Panc1 (cell line): ENCODE measurements at regions not wholly inside any gene's neighbourhood (a gene's known extent, or its start where the extent isn't known, plus 50 kb on each side); places are given as distances from the start of the nearest gene placed in this dataset.

Experiments used
- ATAC-seq: fragments of 200-7000 bp; cut with Tn5 transposase; 2 replicates; pipeline ENCODE4 v1.9.1; 2020; ENCODE audit warnings: mild to moderate bottlenecking, moderate library complexity
- BruUV-seq: library from RNA; stranded (reverse); fragments of 400-500 nt; replicated peaks from 2 replicates; lab custom pipeline; 2021; lab: Mats Ljungman, UMichigan
- CTCF ChIA-PET: fragments of 300-600 bp; sonication (Branson Sonifier 250); formaldehyde crosslinking; loops from one replicate; lab custom pipeline; 2022; ENCODE audit warnings: antibody characterized with exemption; lab: Charles Lee
- POLR2A ChIA-PET: fragments of 300-600 bp; sonication (Branson Sonifier 250); formaldehyde crosslinking; loops from one replicate; lab custom pipeline; 2022; ENCODE audit warnings: antibody characterized with exemption; lab: Charles Lee
- DNase-seq: peaks from one replicate; pipeline ENCODE4 v3.0.0-alpha.2; 2010; ENCODE audit warnings: low read depth, low spot score
- H3K27ac ChIP-seq: 2 replicates; pipeline ENCODE4 v1.5.1; 2011; ENCODE audit warnings: mild to moderate bottlenecking, low read length, inconsistent platforms
- H3K27me3 ChIP-seq: fragments of 200-500 bp; sonication (Bioruptor generic); 2 replicates; pipeline ENCODE4 v1.6.0; 2014; ENCODE audit warnings: low read length, inconsistent platforms; ENCODE audit not compliant: control insufficient read depth, insufficient read depth
- H3K36me3 ChIP-seq: fragments of 200-500 bp; sonication (Bioruptor generic); 2 replicates; pipeline ENCODE4 v1.5.1; 2014; ENCODE audit warnings: inconsistent platforms, mild to moderate bottlenecking, low read length, moderate library complexity; ENCODE audit not compliant: control insufficient read depth, insufficient read depth
- H3K4me1 ChIP-seq: 2 replicates; pipeline ENCODE4 v1.5.1; 2011; ENCODE audit warnings: inconsistent platforms, mild to moderate bottlenecking, low read length, moderate library complexity; ENCODE audit not compliant: control insufficient read depth, insufficient read depth
- H3K4me3 ChIP-seq, 2 experiments: 2 replicates each; pipeline ENCODE4 v1.5.1; 2011 to 2012; ENCODE audit warnings: low read depth in 2 of 2, low read length in 2 of 2, mild to moderate bottlenecking in 2 of 2, inconsistent platforms in 1 of 2, moderate library complexity in 1 of 2
- H3K9me3 ChIP-seq: fragments of 200-500 bp; sonication (Bioruptor generic); 2 replicates; pipeline ENCODE4 v1.5.1; 2014; ENCODE audit warnings: low read depth, mild to moderate bottlenecking, inconsistent platforms, low read length, moderate library complexity; ENCODE audit not compliant: control insufficient read depth, insufficient read depth
- CTCF ChIP-seq: fragments of 450-650 bp; IDR thresholded peaks from 2 replicates; pipeline ENCODE4 v1.5.1; 2017; ENCODE audit warnings: mild to moderate bottlenecking
- POLR2AphosphoS5 ChIP-seq: IDR thresholded peaks from 2 replicates; pipeline ENCODE4 v1.6.1; 2012; ENCODE audit warnings: mild to moderate bottlenecking, low read depth, low read length, moderate library complexity
- REST ChIP-seq, 2 experiments: IDR thresholded peaks; 2 replicates each; pipeline ENCODE4 v1.6.1; 2011 to 2012; ENCODE audit warnings: low read depth in 2 of 2, control low read depth in 1 of 2, low read length in 1 of 2, mild to moderate bottlenecking in 1 of 2, moderate library complexity in 1 of 2; ENCODE audit not compliant: insufficient read depth in 1 of 2
- SIN3A ChIP-seq: IDR thresholded peaks from 2 replicates; pipeline ENCODE4 v1.6.1; 2012; ENCODE audit warnings: low read depth, mild to moderate bottlenecking, low read length, moderate library complexity, borderline replicate concordance; ENCODE audit not compliant: insufficient read depth
- TCF7L2 ChIP-seq: IDR thresholded peaks from 2 replicates; pipeline ENCODE4 v1.6.1; 2011; ENCODE audit warnings: mild to moderate bottlenecking, low read depth, low read length, inconsistent platforms
- in situ Hi-C: cut with HindIII; loops from 2 replicates; pipeline ENCODE4 v1.10.0; 2016; ENCODE audit warnings: low sequenced_read_pairs, low pct_unique_long_range_greater_than_20kb
- intact Hi-C: fragments of 100-400 bp; cut with micrococcal nuclease; formaldehyde crosslinking; loops from one replicate; pipeline ENCODE4 v1.10.0; 2022; ENCODE audit not compliant: unreplicated experiment

GRCh38 chr2:219897456-219897855 is 270.0 kb downstream of the SLC4A3 start:
- Histone ChIP-seq H3K27me3 (no peaks in the 10 kb centered on the region), H3K27ac (no peak overlapping the region), H3K4me3 (no peak overlapping the region), H3K4me1 (no peaks in the 10 kb centered on the region), H3K36me3 (no peaks in the 10 kb centered on the region), H3K9me3 (no peaks in the 10 kb centered on the region)
- in situ Hi-C loops (no loop called here), intact Hi-C loops (no loop called here)
- POLR2A ChIA-PET, result no interaction called here
- TF ChIP-seq TCF7L2, result no peak
- TF ChIP-seq SIN3A, result no peak
- TF ChIP-seq REST (IDR thresholded peaks at IDR 0.05; ENCODE audit: insufficient read depth in 1 of 2, low read depth in 2 of 2, low read length in 1 of 2), result no peak
- TF ChIP-seq CTCF, result no peak
- TF ChIP-seq POLR2AphosphoS5, result no peak
- no TSS peak for BruUV-seq
- DNase-seq (no peak), ATAC-seq (no peak)
- CTCF ChIA-PET, result no interaction called here

GRCh38 chr2:219901155-219901554 is 273.7 kb downstream of the SLC4A3 start:
- H3K27me3 ChIP-seq, result no peaks in the 10 kb centered on the region

More at GRCh38 chr2:219901155-219901554, 273.7 kb downstream of the SLC4A3 start:
- Histone ChIP-seq H3K9me3 (no peaks in the 10 kb centered on the region), H3K36me3 (no peaks in the 10 kb centered on the region), H3K27ac (no peak overlapping the region), H3K4me3 (no peak overlapping the region), H3K4me1 (no peaks in the 10 kb centered on the region)
- ChIA-PET POLR2A (no interaction called here), CTCF (no interaction called here)
- ATAC-seq (no peak), DNase-seq (no peak)
- intact Hi-C loops, result no loop called here
- BruUV-seq, result no TSS peak
- in situ Hi-C loops, result no loop called here
- TF ChIP-seq REST (IDR thresholded peaks at IDR 0.05; ENCODE audit: insufficient read depth in 1 of 2, low read depth in 2 of 2, low read length in 1 of 2), result no peak
- TF ChIP-seq SIN3A, result no peak
- TF ChIP-seq POLR2AphosphoS5, result no peak
- no peak for TF ChIP-seq CTCF
- no peak for TF ChIP-seq TCF7L2
